ENCODE measurements at regions not wholly inside any gene's neighbourhood (a gene's known extent, or its start where the extent isn't known, plus 50 kb on each side); places are given as distances from the start of the nearest gene placed in this dataset.
A peak's percentile ranks its signal among the peaks of the same experiment; 100 is the strongest.

- no peak for DNase-seq
Measured at GRCh38 chr6:104031346-104031745, 828.4 kb downstream of the HACE1 start.

- DNase-seq: no peak
Measured at GRCh38 chr6:104022126-104022525, 837.6 kb downstream of the HACE1 start.

- no peak for DNase-seq
Measured at GRCh38 chr6:104019075-104019753, 840.5 kb downstream of the HACE1 start.

- DNase-seq: no peak
Measured at GRCh38 chr6:104017410-104018381, 842.0 kb downstream of the HACE1 start.

- no peak for DNase-seq
Measured at GRCh38 chr6:104014163-104014959, 845.4 kb downstream of the HACE1 start.

GRCh38 chr6:104013312-104013971, 846.3 kb downstream of the HACE1 start:
- no peak for DNase-seq

GRCh38 chr6:104010897-104011296, 848.8 kb downstream of the HACE1 start:
- no peak for DNase-seq

GRCh38 chr6:104003803-104004516, 855.8 kb downstream of the HACE1 start:
- DNase-seq: no peak

- no peak for DNase-seq
Measured at GRCh38 chr6:103995571-103995970, 864.1 kb downstream of the HACE1 start.

- DNase-seq: no peak
Measured at GRCh38 chr6:103983860-103984259, 875.9 kb downstream of the HACE1 start.

- no peak for DNase-seq
Measured at GRCh38 chr6:103983011-103983410, 876.7 kb downstream of the HACE1 start.

- no peak for DNase-seq
Measured at GRCh38 chr6:103982574-103982973, 877.1 kb downstream of the HACE1 start.

- DNase-seq: no peak
Measured at GRCh38 chr6:103979308-103979707, 880.4 kb downstream of the HACE1 start.

GRCh38 chr6:103937389-103937788, 922.3 kb downstream of the HACE1 start:
- no peak for DNase-seq

GRCh38 chr6:103925317-103925716, 934.4 kb downstream of the HACE1 start:
- no peak for DNase-seq

- DNase-seq: no peak
Measured at GRCh38 chr6:103910018-103910417, 949.7 kb downstream of the HACE1 start.

GRCh38 chr6:103908898-103909297, 950.8 kb downstream of the HACE1 start:
- DNase-seq: no peak

- no peak for DNase-seq
Measured at GRCh38 chr6:103895136-103895535, 964.6 kb downstream of the HACE1 start.

- DNase-seq: peak; percentile 54
Measured at GRCh38 chr6:103893141-103893581, 966.6 kb downstream of the HACE1 start.

GRCh38 chr6:103886951-103887350, 972.8 kb downstream of the HACE1 start:
- DNase-seq: no peak

- no peak for DNase-seq
Measured at GRCh38 chr6:103885446-103885845, 974.3 kb downstream of the HACE1 start.
